Cardiac fibroblast (primary cell): ENCODE measurements at regions not wholly inside any gene's neighbourhood (a gene's known extent, or its start where the extent isn't known, plus 50 kb on each side); places are given as distances from the start of the nearest gene placed in this dataset.

Experiments
- DNase-seq, 2 donors: peaks; one replicate each; pipeline versions ENCODE4 v3.0.0 to v3.0.0-alpha.2; 2010; ENCODE audit warnings: low read depth in 2 of 2
- H3K4me3 ChIP-seq, 2 donors: replicated peaks in 1 of 2; 1 replicate in 1 of 2; 2 replicates in 1 of 2; pipeline ENCODE4 v1.5.1; 2011; ENCODE audit warnings: low read depth in 2 of 2, low read length in 2 of 2, mild to moderate bottlenecking in 2 of 2, moderate library complexity in 1 of 2
- TF ChIP-seq, protein P1 (sequence below): IDR thresholded peaks from one replicate; pipeline ENCODE4 v1.5.1; 2011; ENCODE audit warnings: low read depth, mild to moderate bottlenecking, low read length, inconsistent platforms

DNA sequence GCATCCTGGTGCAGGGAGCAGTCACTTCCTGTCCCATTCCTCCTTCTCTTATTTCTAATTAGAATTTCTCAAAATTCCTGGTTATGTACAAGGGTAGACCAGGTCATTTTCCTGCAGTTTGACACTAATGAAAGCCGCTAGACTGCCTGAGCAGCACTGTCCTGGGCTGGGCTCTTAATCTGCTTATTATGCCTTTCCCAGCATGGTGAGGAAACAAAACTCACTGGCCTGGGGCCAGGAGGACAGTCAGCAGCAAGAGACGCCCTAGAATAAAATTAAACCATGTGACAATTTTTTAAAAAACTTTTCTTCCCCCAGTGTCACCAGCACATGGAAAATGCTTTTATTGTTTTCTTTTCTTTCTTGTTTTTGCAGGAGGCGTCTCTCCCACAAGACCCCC, 647.5 kb downstream of the TYW1 start:
- H3K4me3 ChIP-seq: no peak overlapping the region
- DNase-seq: no peak
- TF ChIP-seq, protein P1, sequence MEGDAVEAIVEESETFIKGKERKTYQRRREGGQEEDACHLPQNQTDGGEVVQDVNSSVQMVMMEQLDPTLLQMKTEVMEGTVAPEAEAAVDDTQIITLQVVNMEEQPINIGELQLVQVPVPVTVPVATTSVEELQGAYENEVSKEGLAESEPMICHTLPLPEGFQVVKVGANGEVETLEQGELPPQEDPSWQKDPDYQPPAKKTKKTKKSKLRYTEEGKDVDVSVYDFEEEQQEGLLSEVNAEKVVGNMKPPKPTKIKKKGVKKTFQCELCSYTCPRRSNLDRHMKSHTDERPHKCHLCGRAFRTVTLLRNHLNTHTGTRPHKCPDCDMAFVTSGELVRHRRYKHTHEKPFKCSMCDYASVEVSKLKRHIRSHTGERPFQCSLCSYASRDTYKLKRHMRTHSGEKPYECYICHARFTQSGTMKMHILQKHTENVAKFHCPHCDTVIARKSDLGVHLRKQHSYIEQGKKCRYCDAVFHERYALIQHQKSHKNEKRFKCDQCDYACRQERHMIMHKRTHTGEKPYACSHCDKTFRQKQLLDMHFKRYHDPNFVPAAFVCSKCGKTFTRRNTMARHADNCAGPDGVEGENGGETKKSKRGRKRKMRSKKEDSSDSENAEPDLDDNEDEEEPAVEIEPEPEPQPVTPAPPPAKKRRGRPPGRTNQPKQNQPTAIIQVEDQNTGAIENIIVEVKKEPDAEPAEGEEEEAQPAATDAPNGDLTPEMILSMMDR: no peak

- DNase-seq: no peak
- no peak overlapping the region for H3K4me3 ChIP-seq
- TF ChIP-seq, protein P1: no peak
Observed at GRCh38 chr7:67652937-67653336, 656.3 kb downstream of the TYW1 start.

- TF ChIP-seq, protein P1: no peak
- DNase-seq: no peak
- no peak overlapping the region for H3K4me3 ChIP-seq
Observed at GRCh38 chr7:67653856-67654454, 657.3 kb downstream of the TYW1 start.

- TF ChIP-seq, protein P1: no peak
- H3K4me3 ChIP-seq: no peak overlapping the region
- DNase-seq: peak in 1 of 2 donors; percentile 1
Observed at GRCh38 chr7:67654642-67655041, 658.0 kb downstream of the TYW1 start.

DNA sequence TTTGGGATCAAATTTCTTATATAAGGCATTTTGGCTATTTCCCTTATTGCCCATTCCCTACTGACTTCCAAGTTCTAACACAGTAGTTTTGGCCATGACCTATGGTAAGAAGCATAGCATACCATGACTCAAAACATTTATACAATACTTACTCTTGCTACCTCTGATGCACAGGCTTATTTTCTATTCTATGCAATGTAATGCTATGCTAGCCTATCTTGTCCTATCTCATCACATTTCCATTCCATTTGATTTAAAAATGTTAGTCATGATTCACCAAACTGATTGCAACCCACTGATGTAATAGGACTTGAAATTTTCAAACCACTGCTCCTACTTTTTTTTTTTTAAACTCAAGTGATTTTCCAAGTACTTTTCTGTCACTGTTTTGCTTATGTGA, 658.5 kb downstream of the TYW1 start:
- no peak overlapping the region for H3K4me3 ChIP-seq
- DNase-seq: no peak
- TF ChIP-seq, protein P1: no peak

GRCh38 chr7:67659091-67659490, 662.5 kb downstream of the TYW1 start:
- DNase-seq: no peak
- no peak overlapping the region for H3K4me3 ChIP-seq
- TF ChIP-seq, protein P1: no peak

GRCh38 chr7:67662804-67663203, 666.2 kb downstream of the TYW1 start:
- no peak overlapping the region for H3K4me3 ChIP-seq
- TF ChIP-seq, protein P1: no peak
- no peak for DNase-seq
